HG03558 (cell line): ENCODE measurements at regions not wholly inside any gene's neighbourhood (a gene's known extent, or its start where the extent isn't known, plus 50 kb on each side); places are given as distances from the start of the nearest gene placed in this dataset.

Experiments
- ATAC-seq: cut with Tn5 transposase; IDR thresholded peaks from one replicate; pipeline ENCODE4 v1.9.1; 2021; ENCODE audit warnings: moderate number of reproducible peaks; ENCODE audit not compliant: unreplicated experiment; ENCODE audit errors: extremely low read depth

DNA sequence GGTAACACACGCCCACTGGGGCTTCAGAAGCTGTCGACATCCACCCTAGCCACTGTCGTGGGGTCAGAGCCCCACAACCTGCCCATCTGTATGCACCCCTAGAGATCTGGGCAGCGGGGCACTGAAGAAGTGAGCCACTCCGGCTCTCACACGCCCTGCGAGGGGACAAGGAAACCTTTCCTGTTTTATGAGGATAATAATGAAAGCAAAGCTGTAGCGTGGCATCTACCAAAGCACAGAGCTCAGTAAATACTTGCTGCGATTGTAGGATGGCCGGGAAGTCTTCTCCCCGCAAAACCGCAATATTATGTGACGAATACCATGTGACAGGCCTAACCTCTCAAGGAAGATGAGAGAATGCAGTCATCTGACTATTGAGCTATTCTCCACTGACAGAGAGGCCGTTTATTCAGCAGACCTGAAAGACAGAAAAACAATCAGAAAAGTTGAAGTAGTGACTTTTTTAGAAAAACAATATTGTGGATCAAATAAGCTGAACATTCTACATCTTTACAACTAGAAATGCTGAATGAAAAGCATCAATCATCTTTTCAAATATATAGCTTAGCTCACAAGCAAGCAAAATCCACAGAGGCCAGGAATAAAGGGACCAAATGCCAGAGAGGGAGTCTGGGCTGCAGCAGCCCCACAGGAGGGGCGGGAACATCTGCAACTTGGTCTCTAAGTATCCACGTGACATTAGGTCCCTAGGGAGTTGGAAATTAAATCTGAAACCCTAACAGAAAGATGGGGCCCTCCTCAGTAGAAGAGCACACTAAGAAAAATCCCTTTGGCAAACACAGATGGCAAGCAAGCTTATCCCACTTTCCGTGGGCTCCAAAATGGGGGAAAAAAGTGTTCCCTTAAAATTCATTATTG lies 207.8 kb downstream of the TTLL2 start:
- ATAC-seq, result no peak

DNA sequence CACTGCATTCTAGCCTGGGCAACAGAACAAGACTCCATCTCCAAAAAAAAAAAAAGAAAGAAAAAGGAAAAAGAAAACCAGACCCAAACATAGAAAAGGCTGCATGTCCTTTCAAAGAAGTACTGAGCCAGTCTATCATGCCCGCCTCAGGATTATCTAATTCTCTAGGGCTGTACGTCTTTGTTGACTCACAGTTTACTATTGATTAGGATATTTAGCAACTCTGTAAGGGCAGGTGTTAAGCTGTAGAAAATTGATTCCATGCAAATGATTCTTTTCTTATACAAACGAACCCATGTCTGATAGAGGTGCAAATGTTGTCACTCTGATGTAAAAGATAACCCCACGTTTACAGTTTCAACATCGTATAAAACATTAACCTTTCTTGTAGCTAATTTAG lies 209.0 kb downstream of the TTLL2 start:
- no peak for ATAC-seq

DNA sequence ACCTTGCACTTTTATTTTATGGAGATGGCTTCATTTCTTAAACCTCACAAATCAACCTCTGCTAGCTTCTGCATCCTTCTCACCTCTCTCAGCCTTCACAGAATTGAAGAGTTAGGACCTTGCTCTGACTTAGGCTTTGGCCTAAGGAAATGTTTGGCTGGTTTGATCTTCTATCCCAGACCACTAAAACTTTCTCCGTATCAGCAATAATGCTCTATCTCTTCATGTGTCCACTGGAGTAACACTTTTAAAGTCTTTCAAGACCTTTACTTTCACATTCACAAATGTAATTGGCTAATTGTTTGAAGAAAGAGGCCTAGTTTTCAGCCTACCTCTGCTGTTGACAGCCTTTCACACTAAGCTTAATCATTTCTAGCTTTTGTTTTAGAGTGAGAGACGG lies 212.9 kb downstream of the TTLL2 start:
- no peak for ATAC-seq

DNA sequence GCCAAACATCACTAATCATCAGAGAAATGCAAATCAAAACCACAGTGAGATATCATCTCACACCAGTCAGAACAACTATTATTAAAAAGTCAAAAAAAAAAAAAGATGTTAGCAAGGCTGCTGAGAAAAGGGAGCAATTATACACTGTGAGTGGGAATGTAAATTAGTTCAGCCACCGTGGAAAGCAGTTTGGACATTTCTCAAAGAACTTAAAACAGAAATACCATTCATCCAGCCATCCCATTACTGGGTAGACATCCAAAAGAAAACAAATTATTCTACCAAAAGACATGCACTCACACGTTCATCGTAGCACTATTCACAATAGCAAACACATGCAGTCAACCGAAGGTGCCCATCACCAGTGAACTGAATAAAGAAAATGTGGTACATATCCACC lies 213.9 kb downstream of the TTLL2 start:
- no peak for ATAC-seq

DNA sequence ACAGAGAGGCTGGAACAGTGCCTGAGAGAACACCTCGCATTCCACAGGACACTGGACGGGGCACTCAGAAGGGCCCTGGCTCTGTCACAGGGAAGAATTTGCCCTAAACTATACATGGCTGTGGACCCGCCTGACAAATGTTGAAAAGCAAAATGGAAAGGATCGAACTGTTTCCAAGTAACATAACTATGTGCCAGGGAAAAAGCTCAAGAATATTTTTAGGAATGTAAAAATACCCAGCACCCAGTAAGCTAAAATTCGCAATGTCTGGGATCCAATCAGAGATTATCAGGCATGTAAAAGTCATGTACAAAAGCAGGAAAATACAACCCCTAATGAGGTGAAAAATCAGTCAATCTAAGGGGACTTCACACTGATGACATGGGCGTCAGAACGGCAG lies 215.9 kb downstream of the TTLL2 start:
- ATAC-seq, result no peak

GRCh38 chr6:167541544-167541943 lies 216.7 kb downstream of the TTLL2 start:
- no peak for ATAC-seq

DNA sequence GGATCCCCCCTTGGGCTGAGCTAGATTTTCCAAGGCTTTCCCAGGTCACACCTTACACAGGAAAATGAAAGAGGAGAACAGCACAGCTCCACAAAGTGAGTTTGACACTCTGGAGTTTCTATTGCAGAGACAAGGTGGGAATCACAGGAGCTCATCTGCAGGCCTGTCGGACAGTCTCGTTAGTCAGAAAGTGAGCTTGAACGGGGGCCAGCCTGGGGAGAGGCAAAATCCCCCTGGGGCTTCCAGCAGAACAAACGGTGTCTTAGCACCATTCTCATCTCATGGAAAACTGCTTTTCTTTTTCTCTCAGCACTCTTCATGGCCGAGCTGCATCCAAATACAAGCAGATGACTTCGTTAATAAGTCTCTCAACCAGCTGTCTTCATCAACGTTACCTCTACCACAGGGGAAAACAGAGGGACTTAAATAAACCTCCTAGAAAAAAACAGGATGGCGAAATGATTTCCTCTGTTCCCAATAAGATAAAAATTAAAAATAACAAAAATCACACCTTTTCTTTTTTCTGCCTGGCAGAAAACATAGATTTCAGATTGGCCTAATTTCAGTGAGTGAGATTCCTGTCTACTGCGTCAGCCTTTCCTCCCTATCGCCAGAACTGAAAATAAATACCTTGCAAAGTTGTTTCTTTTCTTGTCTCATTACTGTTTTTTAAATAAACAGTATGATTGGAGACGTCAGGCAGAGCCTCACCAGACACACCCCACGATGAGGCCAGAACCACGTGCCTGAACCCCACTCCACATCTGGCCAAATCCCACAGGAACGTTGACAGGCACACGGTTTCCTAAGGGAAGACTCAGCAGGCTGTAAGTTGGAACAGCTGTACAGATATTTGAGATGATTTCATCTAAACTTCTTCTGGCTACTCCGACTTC lies 219.0 kb downstream of the TTLL2 start:
- ATAC-seq, result no peak

- no peak for ATAC-seq
These were observed 221.9 kb downstream of the TTLL2 start for GRCh38 chr6:167546611-167547327.

DNA sequence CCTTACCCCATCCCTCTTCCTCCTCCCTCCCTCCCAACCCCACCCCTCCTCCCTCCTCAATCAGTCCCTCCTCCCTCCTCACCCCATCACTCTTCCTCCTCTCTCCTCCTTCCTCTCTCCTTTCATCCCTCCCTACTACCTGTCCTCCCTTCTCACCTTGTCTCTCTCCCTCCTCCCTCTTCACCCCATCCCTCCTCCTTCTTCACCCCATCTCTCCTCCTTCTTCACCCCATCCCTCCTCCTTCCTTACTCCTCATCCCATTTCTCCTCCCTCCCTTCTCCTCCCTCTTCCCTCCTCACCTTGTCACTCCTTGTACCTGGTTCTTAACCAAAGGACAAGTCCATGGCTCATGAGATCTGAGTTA lies 222.4 kb downstream of the TTLL2 start:
- no peak for ATAC-seq

GRCh38 chr6:167547751-167548150 lies 222.9 kb downstream of the TTLL2 start:
- no peak for ATAC-seq

- ATAC-seq, result no peak
These were observed 223.6 kb downstream of the TTLL2 start for GRCh38 chr6:167548451-167548850.

DNA sequence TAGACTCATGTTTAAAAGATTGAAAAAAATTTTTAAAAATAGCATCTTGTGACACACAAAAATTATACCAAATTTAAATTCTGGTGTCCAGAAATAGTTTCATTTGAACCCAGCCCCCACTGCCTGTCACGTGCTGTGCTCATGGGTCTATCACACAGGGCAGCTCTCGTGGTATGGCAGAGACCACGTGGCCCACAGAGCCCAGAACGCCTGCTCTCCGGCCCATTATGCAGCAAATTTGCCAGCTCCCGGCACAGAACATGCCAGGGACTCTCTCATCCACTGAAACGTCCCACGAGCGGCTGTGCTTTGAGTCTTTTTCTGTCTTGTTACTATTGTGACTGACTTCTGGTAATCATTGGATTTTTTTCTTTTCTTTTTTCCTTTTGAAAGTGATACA lies 224.3 kb downstream of the TTLL2 start:
- no peak for ATAC-seq

DNA sequence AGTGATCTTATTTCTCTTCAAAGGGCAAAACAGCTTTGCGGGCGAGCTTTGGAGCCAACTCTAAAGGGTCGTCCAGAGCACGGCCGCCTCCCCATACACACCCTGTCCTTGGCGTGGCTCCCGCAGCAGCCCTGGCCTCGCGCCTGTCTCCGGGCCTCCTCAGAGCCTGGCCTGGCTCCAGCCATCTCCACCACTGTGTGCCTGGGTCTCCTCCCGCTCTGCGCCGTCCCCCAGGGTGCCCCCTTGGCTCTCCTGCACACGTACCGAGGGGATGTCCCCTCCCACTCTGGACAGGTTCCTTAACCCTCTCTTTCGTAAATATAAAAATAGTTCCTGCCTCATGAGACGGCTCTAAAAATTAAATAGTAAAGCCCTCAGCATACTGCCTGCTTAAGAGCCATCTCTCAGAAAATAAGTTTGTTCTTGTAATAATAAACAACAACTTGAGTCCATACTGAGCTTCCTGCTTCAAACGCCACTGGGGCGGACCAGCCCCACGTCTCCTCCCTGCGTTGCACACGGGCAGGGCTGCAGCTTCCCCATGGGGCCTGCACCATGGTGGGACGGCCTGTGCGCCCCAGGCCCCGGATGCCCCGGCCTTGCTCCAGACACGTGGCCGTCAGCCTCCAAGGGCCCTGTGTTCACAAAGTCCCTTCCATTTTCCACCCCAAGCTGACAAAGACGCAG lies 226.2 kb downstream of the TTLL2 start:
- ATAC-seq, result no peak

DNA sequence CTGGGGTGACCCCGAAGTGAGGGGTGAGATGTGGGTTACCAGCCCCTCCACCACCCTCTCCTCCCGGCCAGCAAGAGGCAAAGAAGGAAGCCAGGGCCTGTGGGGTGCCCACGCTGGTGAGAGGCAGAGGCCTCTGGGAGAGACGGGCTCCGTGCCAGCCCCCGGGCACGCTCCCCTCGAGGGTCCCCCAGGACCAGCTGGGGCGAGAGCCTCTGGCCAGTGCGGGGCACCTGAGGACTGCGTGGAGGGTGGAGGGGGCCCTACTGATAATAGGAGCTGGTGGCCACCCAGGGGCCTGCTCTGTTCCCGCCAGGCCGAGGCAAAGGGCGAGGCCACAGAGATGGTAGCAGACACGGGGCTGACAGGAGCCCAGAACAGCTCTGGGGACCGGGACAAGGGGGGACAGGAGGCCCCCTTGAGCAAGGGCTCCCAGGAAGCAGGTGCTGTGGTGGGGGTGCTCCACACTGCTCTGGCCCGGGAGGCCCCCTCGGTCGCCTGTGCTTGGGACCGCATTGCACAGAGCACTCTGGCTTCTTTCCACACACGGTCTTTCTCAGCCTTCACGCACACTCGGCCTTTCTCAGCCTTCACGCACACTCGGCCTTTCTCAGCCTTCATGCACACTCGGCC lies 226.9 kb downstream of the TTLL2 start:
- ATAC-seq, result no peak

- no peak for ATAC-seq
These were observed 227.4 kb downstream of the TTLL2 start for GRCh38 chr6:167552258-167552630.

- no peak for ATAC-seq
These were observed 228.3 kb downstream of the TTLL2 start for GRCh38 chr6:167552961-167553735.

- ATAC-seq, result no peak
These were observed 228.8 kb downstream of the TTLL2 start for GRCh38 chr6:167553736-167554119.

GRCh38 chr6:167554854-167555253 lies 230.0 kb downstream of the TTLL2 start:
- ATAC-seq, result no peak

GRCh38 chr6:167555836-167556235 lies 230.9 kb downstream of the TTLL2 start:
- no peak for ATAC-seq
